ENCODE measurements at regions not wholly inside any gene's neighbourhood (a gene's known extent, or its start where the extent isn't known, plus 50 kb on each side); places are given as distances from the start of the nearest gene placed in this dataset.

GRCh38 chr3:115236496-115236895 lies 89.4 kb upstream of the ZBTB20 start:
- H3K4me1 Mint-ChIP-seq, result no peaks in the 10 kb centered on the region
- no peaks in the 10 kb centered on the region for H3K27me3 Mint-ChIP-seq
- no peaks in the 10 kb centered on the region for H3K9me3 Mint-ChIP-seq
- H3K4me3 Mint-ChIP-seq, result no peak overlapping the region
- intact Hi-C loops (cut with micrococcal nuclease), result no loop called here
- no peak overlapping the region for H3K27ac Mint-ChIP-seq
- no peak for DNase-seq
- H3K36me3 Mint-ChIP-seq (ENCODE audit: low read depth), result no peaks in the 10 kb centered on the region

- Mint-ChIP-seq H3K27ac (no peak overlapping the region), H3K9me3 (no peaks in the 10 kb centered on the region), H3K27me3 (no peaks in the 10 kb centered on the region), H3K4me1 (no peaks in the 10 kb centered on the region), H3K4me3 (no peak overlapping the region), H3K36me3 (ENCODE audit: low read depth) (no peaks in the 10 kb centered on the region)
- DNase-seq, result no peak
- intact Hi-C loops (cut with micrococcal nuclease), result no loop called here
Observed at GRCh38 chr3:115239717-115240116, 92.6 kb upstream of the ZBTB20 start.

GRCh38 chr3:115244350-115244749 lies 97.3 kb upstream of the ZBTB20 start:
- Mint-ChIP-seq H3K4me3 (no peak overlapping the region), H3K9me3 (no peaks in the 10 kb centered on the region), H3K27ac (no peak overlapping the region), H3K4me1 (no peaks in the 10 kb centered on the region), H3K36me3 (ENCODE audit: low read depth) (no peaks in the 10 kb centered on the region), H3K27me3 (no peaks in the 10 kb centered on the region)
- no peak for DNase-seq
- intact Hi-C loops (cut with micrococcal nuclease), result no loop called here

GRCh38 chr3:115245438-115245837 lies 98.3 kb upstream of the ZBTB20 start:
- intact Hi-C loops (cut with micrococcal nuclease), result no loop called here
- Mint-ChIP-seq H3K27ac (no peak overlapping the region), H3K9me3 (no peaks in the 10 kb centered on the region), H3K27me3 (no peaks in the 10 kb centered on the region), H3K4me3 (no peak overlapping the region), H3K4me1 (no peaks in the 10 kb centered on the region), H3K36me3 (ENCODE audit: low read depth) (no peaks in the 10 kb centered on the region)
- no peak for DNase-seq

- intact Hi-C loops (cut with micrococcal nuclease), result no loop called here
- Mint-ChIP-seq H3K4me1 (no peaks in the 10 kb centered on the region), H3K27ac (no peak overlapping the region), H3K27me3 (no peaks in the 10 kb centered on the region), H3K4me3 (no peak overlapping the region), H3K9me3 (no peaks in the 10 kb centered on the region), H3K36me3 (ENCODE audit: low read depth) (no peaks in the 10 kb centered on the region)
- no peak for DNase-seq
Observed at GRCh38 chr3:115245899-115246298, 98.8 kb upstream of the ZBTB20 start.

GRCh38 chr3:115246461-115247020 lies 99.5 kb upstream of the ZBTB20 start:
- no peaks in the 10 kb centered on the region for H3K4me1 Mint-ChIP-seq
- no peaks in the 10 kb centered on the region for H3K9me3 Mint-ChIP-seq
- H3K4me3 Mint-ChIP-seq, result no peak overlapping the region
- DNase-seq, result no peak
- intact Hi-C loops (cut with micrococcal nuclease), result no loop called here
- H3K27ac Mint-ChIP-seq, result no peak overlapping the region
- H3K27me3 Mint-ChIP-seq, result no peaks in the 10 kb centered on the region
- H3K36me3 Mint-ChIP-seq (ENCODE audit: low read depth), result no peaks in the 10 kb centered on the region

GRCh38 chr3:115248274-115248673 lies 101.2 kb upstream of the ZBTB20 start:
- Mint-ChIP-seq H3K36me3 (ENCODE audit: low read depth) (no peaks in the 10 kb centered on the region), H3K27me3 (no peaks in the 10 kb centered on the region), H3K4me3 (no peak overlapping the region), H3K9me3 (no peaks in the 10 kb centered on the region), H3K27ac (no peak overlapping the region), H3K4me1 (no peaks in the 10 kb centered on the region)
- no peak for DNase-seq
- intact Hi-C loops (cut with micrococcal nuclease), result no loop called here

- Mint-ChIP-seq H3K27me3 (no peaks in the 10 kb centered on the region), H3K36me3 (ENCODE audit: low read depth) (no peaks in the 10 kb centered on the region), H3K9me3 (peaks cover 7% of the 10 kb centered on the region), H3K4me1 (no peaks in the 10 kb centered on the region), H3K4me3 (no peak overlapping the region), H3K27ac (no peak overlapping the region)
- intact Hi-C loops (cut with micrococcal nuclease), result no loop called here
- no peak for DNase-seq
Observed at GRCh38 chr3:115251509-115251908, 104.4 kb upstream of the ZBTB20 start.

- Mint-ChIP-seq H3K9me3 (peaks cover 16% of the 10 kb centered on the region), H3K27me3 (no peaks in the 10 kb centered on the region), H3K27ac (no peak overlapping the region), H3K4me1 (no peaks in the 10 kb centered on the region), H3K4me3 (no peak overlapping the region), H3K36me3 (ENCODE audit: low read depth) (no peaks in the 10 kb centered on the region)
- intact Hi-C loops (cut with micrococcal nuclease), result no loop called here
- no peak for DNase-seq
Observed at GRCh38 chr3:115252679-115253078, 105.6 kb upstream of the ZBTB20 start.

GRCh38 chr3:115254492-115255196 lies 107.6 kb upstream of the ZBTB20 start:
- Mint-ChIP-seq H3K4me3 (no peak overlapping the region), H3K27ac (no peak overlapping the region), H3K27me3 (no peaks in the 10 kb centered on the region), H3K4me1 (no peaks in the 10 kb centered on the region), H3K9me3 (peaks cover 16% of the 10 kb centered on the region), H3K36me3 (ENCODE audit: low read depth) (no peaks in the 10 kb centered on the region)
- DNase-seq, result no peak
- intact Hi-C loops (cut with micrococcal nuclease), result no loop called here

- Mint-ChIP-seq H3K27me3 (no peaks in the 10 kb centered on the region), H3K4me1 (no peaks in the 10 kb centered on the region), H3K9me3 (peaks cover 16% of the 10 kb centered on the region), H3K27ac (no peak overlapping the region), H3K4me3 (no peak overlapping the region), H3K36me3 (ENCODE audit: low read depth) (no peaks in the 10 kb centered on the region)
- DNase-seq, result no peak
- intact Hi-C loops (cut with micrococcal nuclease), result no loop called here
Observed at GRCh38 chr3:115255197-115255585, 108.1 kb upstream of the ZBTB20 start.

- H3K27me3 Mint-ChIP-seq, result no peaks in the 10 kb centered on the region
- H3K27ac Mint-ChIP-seq, result no peak overlapping the region
- H3K36me3 Mint-ChIP-seq (ENCODE audit: low read depth), result no peaks in the 10 kb centered on the region
- intact Hi-C loops (cut with micrococcal nuclease), result no loop called here
- H3K4me3 Mint-ChIP-seq, result no peak overlapping the region
- no peak for DNase-seq
- H3K4me1 Mint-ChIP-seq, result no peaks in the 10 kb centered on the region
- H3K9me3 Mint-ChIP-seq, result no peaks in the 10 kb centered on the region
Observed at GRCh38 chr3:115270849-115271248, 123.8 kb upstream of the ZBTB20 start.

GRCh38 chr3:115272036-115272824 lies 125.1 kb upstream of the ZBTB20 start:
- H3K36me3 Mint-ChIP-seq (ENCODE audit: low read depth), result no peaks in the 10 kb centered on the region
- H3K4me1 Mint-ChIP-seq, result no peaks in the 10 kb centered on the region
- no peak overlapping the region for H3K27ac Mint-ChIP-seq
- H3K27me3 Mint-ChIP-seq, result no peaks in the 10 kb centered on the region
- H3K9me3 Mint-ChIP-seq, result no peaks in the 10 kb centered on the region
- H3K4me3 Mint-ChIP-seq, result no peak overlapping the region
- intact Hi-C loops (cut with micrococcal nuclease), result no loop called here
- DNase-seq, result no peak

- Mint-ChIP-seq H3K4me1 (no peaks in the 10 kb centered on the region), H3K27ac (no peak overlapping the region), H3K4me3 (no peak overlapping the region), H3K36me3 (ENCODE audit: low read depth) (no peaks in the 10 kb centered on the region), H3K27me3 (no peaks in the 10 kb centered on the region), H3K9me3 (no peaks in the 10 kb centered on the region)
- DNase-seq, result no peak
- intact Hi-C loops (cut with micrococcal nuclease), result no loop called here
Observed at GRCh38 chr3:115275896-115276295, 128.8 kb upstream of the ZBTB20 start.

Data from activated CD4-positive, alpha-beta T cell treated with anti-CD3 and anti-CD28 coated beads, Interleukin-2, amount 10 ng/mL, durations not matched to agents 24 days and 14 days (primary cell).